K562 (cell line): ENCODE measurements at regions not wholly inside any gene's neighbourhood (a gene's known extent, or its start where the extent isn't known, plus 50 kb on each side); places are given as distances from the start of the nearest gene placed in this dataset.

ENCODE experiments used
- CAMTA2 ChIP-seq: fragments of 250-450 bp; sonication (Bioruptor Pico); conservative IDR thresholded peaks from 2 replicates; pipeline ENCODE4 v1.5.1; 2022
- NR2C2 ChIP-seq, 2 experiments: fragments of 200-800 bp in 1 of 2; sonication (Bioruptor generic) in 1 of 2; sonication (generic) in 1 of 2; formaldehyde crosslinking in 1 of 2; IDR thresholded peaks; 2 replicates each; pipeline versions ENCODE4 v1.6.1 to v1.8.0; 2016 to 2022; ENCODE audit warnings: mild to moderate bottlenecking in 1 of 2, missing compliant biosample characterization in 1 of 2, missing genetic modification characterization in 1 of 2, missing genetic modification reagents in 1 of 2
- ZNF133 ChIP-seq: fragments of 250-450 bp; sonication (Bioruptor Pico); IDR thresholded peaks from 2 replicates; pipeline ENCODE4 v1.4.0; 2020; ENCODE audit warnings: mild to moderate bottlenecking
- ZNF212 ChIP-seq: fragments of 450-650 bp; formaldehyde crosslinking; IDR thresholded peaks from 2 replicates; pipeline ENCODE4 v1.4.0; 2020; ENCODE audit warnings: mild to moderate bottlenecking
- ZNF436 ChIP-seq: fragments of 250-450, 450-650 bp; sonication (Bioruptor Pico); formaldehyde crosslinking; IDR thresholded peaks from 2 replicates; pipeline ENCODE4 v1.7.0; 2020; ENCODE audit warnings: mild to moderate bottlenecking
- ZNF778 ChIP-seq: fragments of 450-650 bp; formaldehyde crosslinking; IDR thresholded peaks from 2 replicates; pipeline ENCODE4 v1.4.0; 2020; ENCODE audit warnings: mild to moderate bottlenecking, moderate library complexity
- TF ChIP-seq, protein P1 (sequence below), 2 experiments: fragments of 450-650 bp; formaldehyde crosslinking in 1 of 2; IDR thresholded peaks; 2 replicates each; pipeline versions ENCODE4 v1.4.0 to v1.6.1; 2014 to 2020; ENCODE audit warnings: mild to moderate bottlenecking in 2 of 2, borderline replicate concordance in 1 of 2, low read depth in 1 of 2
- TF ChIP-seq, protein P2 (sequence below): fragments of 200-800 bp; sonication (Bioruptor generic); IDR thresholded peaks from 2 replicates; pipeline ENCODE4 v1.6.1; 2017; ENCODE audit warnings: missing genetic modification characterization, missing compliant biosample characterization
- TF ChIP-seq, protein P3 (sequence below): fragments of 250-450 bp; sonication (Bioruptor Pico); IDR thresholded peaks from 2 replicates; pipeline ENCODE4 v1.8.0; 2022; ENCODE audit warnings: inconsistent platforms, mild to moderate bottlenecking, moderate library complexity, borderline replicate concordance

DNA sequence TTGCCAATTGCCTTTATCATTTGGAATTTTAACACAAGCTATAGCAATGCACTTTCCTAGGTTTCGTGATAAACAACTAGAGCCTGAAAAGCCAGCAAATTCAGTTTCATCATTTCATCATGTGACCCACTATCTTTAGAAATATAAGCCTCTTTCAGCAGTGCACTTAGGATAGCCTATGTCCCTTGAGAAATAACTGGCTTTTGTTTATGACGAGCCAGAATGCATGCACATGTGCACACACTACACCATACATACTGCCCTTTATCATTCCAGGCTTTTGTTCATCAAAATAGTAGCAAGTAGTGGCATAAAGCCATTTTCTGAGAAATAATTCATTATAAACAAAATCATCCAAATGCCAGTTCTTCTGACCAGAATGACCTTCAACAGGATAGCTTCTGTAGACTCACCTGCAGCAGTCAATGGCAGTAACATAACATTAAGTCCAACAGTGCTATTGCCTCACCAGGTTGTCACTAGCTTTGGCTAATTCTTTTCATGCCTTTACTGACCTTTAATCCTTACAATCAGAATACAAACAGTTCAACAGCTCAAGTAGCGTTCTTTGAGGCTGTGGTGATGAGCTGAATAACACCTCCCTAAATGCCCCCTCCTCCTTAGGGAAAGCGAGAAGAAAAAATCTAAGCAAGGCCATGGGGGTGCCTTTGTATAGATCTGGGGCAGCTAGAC is 132.3 kb upstream of the SMARCA2 start (continued):
- TF ChIP-seq, protein P1, sequence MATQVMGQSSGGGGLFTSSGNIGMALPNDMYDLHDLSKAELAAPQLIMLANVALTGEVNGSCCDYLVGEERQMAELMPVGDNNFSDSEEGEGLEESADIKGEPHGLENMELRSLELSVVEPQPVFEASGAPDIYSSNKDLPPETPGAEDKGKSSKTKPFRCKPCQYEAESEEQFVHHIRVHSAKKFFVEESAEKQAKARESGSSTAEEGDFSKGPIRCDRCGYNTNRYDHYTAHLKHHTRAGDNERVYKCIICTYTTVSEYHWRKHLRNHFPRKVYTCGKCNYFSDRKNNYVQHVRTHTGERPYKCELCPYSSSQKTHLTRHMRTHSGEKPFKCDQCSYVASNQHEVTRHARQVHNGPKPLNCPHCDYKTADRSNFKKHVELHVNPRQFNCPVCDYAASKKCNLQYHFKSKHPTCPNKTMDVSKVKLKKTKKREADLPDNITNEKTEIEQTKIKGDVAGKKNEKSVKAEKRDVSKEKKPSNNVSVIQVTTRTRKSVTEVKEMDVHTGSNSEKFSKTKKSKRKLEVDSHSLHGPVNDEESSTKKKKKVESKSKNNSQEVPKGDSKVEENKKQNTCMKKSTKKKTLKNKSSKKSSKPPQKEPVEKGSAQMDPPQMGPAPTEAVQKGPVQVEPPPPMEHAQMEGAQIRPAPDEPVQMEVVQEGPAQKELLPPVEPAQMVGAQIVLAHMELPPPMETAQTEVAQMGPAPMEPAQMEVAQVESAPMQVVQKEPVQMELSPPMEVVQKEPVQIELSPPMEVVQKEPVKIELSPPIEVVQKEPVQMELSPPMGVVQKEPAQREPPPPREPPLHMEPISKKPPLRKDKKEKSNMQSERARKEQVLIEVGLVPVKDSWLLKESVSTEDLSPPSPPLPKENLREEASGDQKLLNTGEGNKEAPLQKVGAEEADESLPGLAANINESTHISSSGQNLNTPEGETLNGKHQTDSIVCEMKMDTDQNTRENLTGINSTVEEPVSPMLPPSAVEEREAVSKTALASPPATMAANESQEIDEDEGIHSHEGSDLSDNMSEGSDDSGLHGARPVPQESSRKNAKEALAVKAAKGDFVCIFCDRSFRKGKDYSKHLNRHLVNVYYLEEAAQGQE (IDR thresholded peaks at IDR 0.05; ENCODE audit: borderline replicate concordance), result no peak
- TF ChIP-seq, protein P1 (CRISPR knock-in tag; IDR thresholded peaks at IDR 0.05; ENCODE audit: low read depth), result no peak
- TF ChIP-seq ZNF212, result no peak
- no peak for TF ChIP-seq ZNF436 (CRISPR knock-in tag)
- TF ChIP-seq, protein P2, sequence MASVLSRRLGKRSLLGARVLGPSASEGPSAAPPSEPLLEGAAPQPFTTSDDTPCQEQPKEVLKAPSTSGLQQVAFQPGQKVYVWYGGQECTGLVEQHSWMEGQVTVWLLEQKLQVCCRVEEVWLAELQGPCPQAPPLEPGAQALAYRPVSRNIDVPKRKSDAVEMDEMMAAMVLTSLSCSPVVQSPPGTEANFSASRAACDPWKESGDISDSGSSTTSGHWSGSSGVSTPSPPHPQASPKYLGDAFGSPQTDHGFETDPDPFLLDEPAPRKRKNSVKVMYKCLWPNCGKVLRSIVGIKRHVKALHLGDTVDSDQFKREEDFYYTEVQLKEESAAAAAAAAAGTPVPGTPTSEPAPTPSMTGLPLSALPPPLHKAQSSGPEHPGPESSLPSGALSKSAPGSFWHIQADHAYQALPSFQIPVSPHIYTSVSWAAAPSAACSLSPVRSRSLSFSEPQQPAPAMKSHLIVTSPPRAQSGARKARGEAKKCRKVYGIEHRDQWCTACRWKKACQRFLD (CRISPR knock-in tag), result no peak
- no peak for TF ChIP-seq NR2C2 (CRISPR knock-in tag; IDR thresholded peaks at IDR 0.05)
- no peak for TF ChIP-seq NR2C2 (tag; IDR thresholded peaks at IDR 0.05)
- TF ChIP-seq, protein P3, sequence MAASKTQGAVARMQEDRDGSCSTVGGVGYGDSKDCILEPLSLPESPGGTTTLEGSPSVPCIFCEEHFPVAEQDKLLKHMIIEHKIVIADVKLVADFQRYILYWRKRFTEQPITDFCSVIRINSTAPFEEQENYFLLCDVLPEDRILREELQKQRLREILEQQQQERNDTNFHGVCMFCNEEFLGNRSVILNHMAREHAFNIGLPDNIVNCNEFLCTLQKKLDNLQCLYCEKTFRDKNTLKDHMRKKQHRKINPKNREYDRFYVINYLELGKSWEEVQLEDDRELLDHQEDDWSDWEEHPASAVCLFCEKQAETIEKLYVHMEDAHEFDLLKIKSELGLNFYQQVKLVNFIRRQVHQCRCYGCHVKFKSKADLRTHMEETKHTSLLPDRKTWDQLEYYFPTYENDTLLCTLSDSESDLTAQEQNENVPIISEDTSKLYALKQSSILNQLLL, result no peak
- TF ChIP-seq CAMTA2 (CRISPR knock-in tag), result no peak
- TF ChIP-seq ZNF133 (CRISPR knock-in tag), result no peak
- TF ChIP-seq ZNF778 (CRISPR knock-in tag), result no peak
